ENCODE measurements at regions not wholly inside any gene's neighbourhood (a gene's known extent, or its start where the extent isn't known, plus 50 kb on each side); places are given as distances from the start of the nearest gene placed in this dataset.
"Not testable (repeated sequence)": the region's sequence is repeated elsewhere in the genome, so short reads cannot be mapped to it uniquely, and the experiment has no call there.

- DNase-seq: no peak
These were observed 74.1 kb upstream of the CCL21 start for GRCh38 chr9:34783951-34784487.

GRCh38 chr9:34782372-34782771 is 72.4 kb upstream of the CCL21 start:
- no peak for DNase-seq

- no peak for DNase-seq
These were observed 67.7 kb upstream of the CCL21 start for GRCh38 chr9:34777666-34778065.

GRCh38 chr9:34773955-34774354 is 64.0 kb upstream of the CCL21 start:
- no peak for DNase-seq

- DNase-seq: no peak
These were observed 63.5 kb upstream of the CCL21 start for GRCh38 chr9:34773306-34773910.

GRCh38 chr9:34771007-34771406 is 61.1 kb upstream of the CCL21 start:
- no peak for DNase-seq

GRCh38 chr9:34767087-34767486 is 57.2 kb upstream of the CCL21 start:
- not testable (repeated sequence) for DNase-seq

GRCh38 chr9:34760196-34761040 is 50.5 kb upstream of the CCL21 start:
- not testable (repeated sequence) for DNase-seq
